A673 (cell line): ENCODE measurements at regions not wholly inside any gene's neighbourhood (a gene's known extent, or its start where the extent isn't known, plus 50 kb on each side); places are given as distances from the start of the nearest gene placed in this dataset.
"Not testable (repeated sequence)": the region's sequence is repeated elsewhere in the genome, so short reads cannot be mapped to it uniquely, and the experiment has no call there.

Experiments
- BruUV-seq: library from RNA; stranded (reverse); fragments of 400-500 nt; replicated peaks from 2 replicates; lab custom pipeline; 2021; lab: Mats Ljungman, UMichigan
- CTCF ChIA-PET: fragments of 300-600 bp; sonication (Branson Sonifier 250); formaldehyde crosslinking; loops from one replicate; lab custom pipeline; 2022; ENCODE audit warnings: antibody characterized with exemption; lab: Charles Lee
- POLR2A ChIA-PET: fragments of 300-600 bp; sonication (Branson Sonifier 250); formaldehyde crosslinking; loops from one replicate; lab custom pipeline; 2022; ENCODE audit warnings: antibody characterized with exemption; ENCODE audit not compliant: low non-redundant PET; lab: Charles Lee
- DNase-seq: peaks from one replicate; pipeline ENCODE4 v3.0.0-alpha.2; 2015; ENCODE audit warnings: low spot score
- H3K27ac ChIP-seq: fragments of 200-600 bp; sonication (generic); 2 replicates; pipeline ENCODE4 v1.5.1; 2016; ENCODE audit warnings: mixed run types, low read depth, mild to moderate bottlenecking, mixed read lengths, antibody characterized with exemption, low read length; ENCODE audit not compliant: poor library complexity, severe bottlenecking
- H3K27me3 ChIP-seq: fragments of 200-600 bp; sonication (generic); replicated peaks from 2 replicates; pipeline ENCODE4 v1.6.1; 2017; ENCODE audit warnings: mixed run types, low read depth, mild to moderate bottlenecking, mixed read lengths, antibody characterized with exemption, low read length; ENCODE audit not compliant: insufficient read depth, poor library complexity
- H3K36me3 ChIP-seq: fragments of 200-600 bp; sonication (generic); 2 replicates; pipeline ENCODE4 v1.6.1; 2016; ENCODE audit warnings: mixed run types, mild to moderate bottlenecking, mixed read lengths, antibody characterized with exemption, low read length; ENCODE audit not compliant: insufficient read depth, poor library complexity, severe bottlenecking
- H3K4me1 ChIP-seq: fragments of 200-600 bp; sonication (generic); 2 replicates; pipeline ENCODE4 v1.6.1; 2017; ENCODE audit warnings: mixed run types, mild to moderate bottlenecking, mixed read lengths, antibody characterized with exemption, low read length; ENCODE audit not compliant: insufficient read depth, poor library complexity, severe bottlenecking
- H3K4me3 ChIP-seq: fragments of 200-600 bp; sonication (generic); 2 replicates; pipeline ENCODE4 v1.5.1; 2016; ENCODE audit warnings: low read depth, mixed run types, mild to moderate bottlenecking, mixed read lengths, low read length; ENCODE audit not compliant: poor library complexity, severe bottlenecking
- H3K9me3 ChIP-seq: fragments of 200-600 bp; sonication (generic); 2 replicates; pipeline ENCODE4 v1.6.1; 2016; ENCODE audit warnings: mixed run types, low read depth, mild to moderate bottlenecking, mixed read lengths, antibody characterized with exemption, low read length; ENCODE audit not compliant: poor library complexity, severe bottlenecking
- EZH2 ChIP-seq: fragments of 200-600 bp; sonication (generic); IDR thresholded peaks from 2 replicates; pipeline ENCODE4 v1.6.1; 2017; ENCODE audit warnings: borderline replicate concordance, low read depth, mild to moderate bottlenecking, mixed read lengths, antibody characterized with exemption, low read length; ENCODE audit not compliant: poor library complexity, severe bottlenecking
- intact Hi-C: fragments of 100-400 bp; cut with micrococcal nuclease; formaldehyde crosslinking; loops from one replicate; pipeline ENCODE4 v1.10.0; 2022; ENCODE audit not compliant: unreplicated experiment
- TF ChIP-seq, protein P1 (sequence below): fragments of 300-800, 200-600 bp; sonication (generic); conservative IDR thresholded peaks from 2 replicates; pipeline ENCODE4 v1.5.1; 2017; ENCODE audit warnings: low read depth, mild to moderate bottlenecking, antibody characterized with exemption, low read length, moderate library complexity, mixed read lengths

DNA sequence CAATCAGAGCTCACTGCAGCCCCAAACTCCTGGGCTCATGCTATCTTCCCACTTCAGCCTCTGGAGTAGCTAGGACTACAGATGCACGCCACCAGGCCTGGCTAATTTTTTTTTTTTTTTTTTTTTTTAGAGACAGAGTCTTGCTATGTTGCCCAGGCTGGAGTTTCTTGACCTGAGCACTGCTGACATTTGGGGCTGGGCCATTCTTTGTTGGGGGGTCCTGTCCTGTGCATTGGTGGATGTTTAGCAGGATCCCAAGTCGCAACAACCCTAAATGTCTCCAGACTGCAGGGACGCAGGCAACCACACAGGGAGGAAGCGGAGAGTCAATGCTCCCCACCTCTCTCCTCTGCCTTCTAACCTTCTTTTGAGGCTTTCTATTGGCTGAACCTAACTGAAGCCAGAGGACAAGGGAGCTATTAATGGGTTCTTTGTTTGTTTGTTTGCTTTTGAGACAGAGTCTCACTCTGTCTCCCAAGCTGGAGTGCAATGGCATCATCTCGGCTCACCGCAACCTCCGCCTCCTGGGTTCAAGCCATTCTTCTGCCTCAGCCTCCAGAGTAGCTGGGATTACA is 58.3 kb upstream of the ADGRE5 start:
- H3K36me3 ChIP-seq, result no peaks in the 10 kb centered on the region
- H3K4me1 ChIP-seq, result no peaks in the 10 kb centered on the region
- no peaks in the 10 kb centered on the region for H3K27me3 ChIP-seq
- DNase-seq, result no peak
- H3K27ac ChIP-seq, result no peak overlapping the region
- H3K4me3 ChIP-seq, result no peak overlapping the region
- H3K9me3 ChIP-seq, result no peaks in the 10 kb centered on the region
- TF ChIP-seq EZH2, result no peak
- TF ChIP-seq, protein P1, sequence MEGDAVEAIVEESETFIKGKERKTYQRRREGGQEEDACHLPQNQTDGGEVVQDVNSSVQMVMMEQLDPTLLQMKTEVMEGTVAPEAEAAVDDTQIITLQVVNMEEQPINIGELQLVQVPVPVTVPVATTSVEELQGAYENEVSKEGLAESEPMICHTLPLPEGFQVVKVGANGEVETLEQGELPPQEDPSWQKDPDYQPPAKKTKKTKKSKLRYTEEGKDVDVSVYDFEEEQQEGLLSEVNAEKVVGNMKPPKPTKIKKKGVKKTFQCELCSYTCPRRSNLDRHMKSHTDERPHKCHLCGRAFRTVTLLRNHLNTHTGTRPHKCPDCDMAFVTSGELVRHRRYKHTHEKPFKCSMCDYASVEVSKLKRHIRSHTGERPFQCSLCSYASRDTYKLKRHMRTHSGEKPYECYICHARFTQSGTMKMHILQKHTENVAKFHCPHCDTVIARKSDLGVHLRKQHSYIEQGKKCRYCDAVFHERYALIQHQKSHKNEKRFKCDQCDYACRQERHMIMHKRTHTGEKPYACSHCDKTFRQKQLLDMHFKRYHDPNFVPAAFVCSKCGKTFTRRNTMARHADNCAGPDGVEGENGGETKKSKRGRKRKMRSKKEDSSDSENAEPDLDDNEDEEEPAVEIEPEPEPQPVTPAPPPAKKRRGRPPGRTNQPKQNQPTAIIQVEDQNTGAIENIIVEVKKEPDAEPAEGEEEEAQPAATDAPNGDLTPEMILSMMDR, result no peak
- intact Hi-C loops, result no loop called here
- BruUV-seq, result no TSS peak
- POLR2A ChIA-PET, result interaction anchor here (0.5 kb wide), 1 partner anchor 187 kb away, joined by 3 read pairs; the partner anchor contains the start of gene ASF1B
- CTCF ChIA-PET, result no interaction called here

DNA sequence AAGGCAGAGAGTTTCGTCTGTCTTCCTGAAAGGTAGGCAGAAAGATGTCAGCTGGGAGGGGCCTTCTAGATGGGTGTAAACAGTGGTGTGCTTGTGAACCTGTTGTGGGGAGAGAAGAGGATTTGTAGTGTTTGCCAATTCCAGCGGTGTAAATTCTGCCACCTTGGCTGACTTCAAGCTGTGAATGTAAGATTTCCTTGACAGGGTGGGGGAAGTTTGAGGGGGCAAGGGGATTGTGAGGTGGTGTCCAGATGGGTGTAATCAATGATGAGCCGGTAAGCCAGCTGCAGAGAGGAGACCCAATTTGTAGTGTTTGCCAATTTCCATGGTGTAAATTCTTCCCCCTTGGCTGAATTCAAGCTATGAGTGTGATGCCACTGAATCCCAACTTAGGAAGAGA is 61.0 kb upstream of the ADGRE5 start:
- Histone ChIP-seq H3K27ac (no peak overlapping the region), H3K36me3 (no peaks in the 10 kb centered on the region), H3K4me3 (no peak overlapping the region), H3K27me3 (no peaks in the 10 kb centered on the region), H3K4me1 (no peaks in the 10 kb centered on the region), H3K9me3 (no peaks in the 10 kb centered on the region)
- ChIA-PET POLR2A (no interaction called here), CTCF (interaction anchor here (0.6 kb wide), 1 partner anchor 42 kb away, joined by 3 read pairs; no protein-coding TSS in a partner anchor)
- TF ChIP-seq EZH2, result no peak
- TF ChIP-seq, protein P1, result no peak
- intact Hi-C loops, result no loop called here
- BruUV-seq, result no TSS peak
- DNase-seq, result no peak

DNA sequence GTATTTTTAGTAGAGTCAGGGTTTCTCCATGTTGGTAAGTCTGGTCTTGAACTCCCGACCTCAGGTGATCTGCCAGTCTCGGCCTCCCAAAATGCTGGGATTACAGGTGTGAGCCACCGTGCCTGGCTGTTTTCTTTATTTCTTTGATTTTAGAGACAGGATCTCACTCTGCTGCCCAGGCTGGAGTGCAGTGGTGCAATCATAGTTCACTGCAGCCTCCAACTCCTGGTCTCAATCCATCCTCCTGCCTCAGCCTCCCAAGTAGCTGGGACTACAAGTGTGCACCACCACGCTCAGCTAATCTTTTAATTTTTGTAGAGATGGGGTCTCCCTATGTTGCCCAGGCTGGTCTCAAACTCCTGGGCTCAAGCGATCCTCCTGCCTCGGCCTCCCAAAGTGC is 61.5 kb upstream of the ADGRE5 start:
- H3K9me3 ChIP-seq, DNase-seq, H3K4me3 ChIP-seq, H3K27me3 ChIP-seq, H3K27ac ChIP-seq, CTCF ChIA-PET, H3K4me1 ChIP-seq, H3K36me3 ChIP-seq, BruUV-seq, intact Hi-C loops: not testable (repeated sequence)
- POLR2A ChIA-PET, result interaction anchor here (0.6 kb wide), 1 partner anchor 1032 kb away, joined by 3 read pairs; no protein-coding TSS in a partner anchor

DNA sequence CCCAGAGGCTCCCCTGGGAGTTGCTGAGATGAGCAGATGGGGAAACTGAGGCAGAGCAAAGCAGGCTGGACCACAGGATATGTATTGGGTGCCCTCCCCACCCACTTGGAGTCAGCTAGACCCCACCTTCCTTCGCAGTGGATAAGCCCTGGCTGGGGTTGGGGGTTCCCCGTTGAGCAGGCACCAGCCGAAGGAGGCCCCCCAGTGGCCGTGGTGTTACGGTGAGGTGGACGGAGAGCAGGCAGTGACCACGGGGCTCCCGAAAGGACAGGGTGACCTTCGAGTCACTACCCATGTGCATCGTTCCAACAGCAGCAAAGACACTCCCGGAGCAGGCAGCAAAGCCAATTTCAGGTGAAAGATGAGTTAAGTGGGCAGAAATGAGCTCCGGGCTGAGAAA is 62.4 kb upstream of the ADGRE5 start:
- Histone ChIP-seq H3K9me3 (no peaks in the 10 kb centered on the region), H3K4me1 (no peaks in the 10 kb centered on the region), H3K27me3 (no peaks in the 10 kb centered on the region), H3K36me3 (no peaks in the 10 kb centered on the region), H3K4me3 (no peak overlapping the region), H3K27ac (no peak overlapping the region)
- intact Hi-C loops, result no loop called here
- no peak for DNase-seq
- ChIA-PET CTCF (no interaction called here), POLR2A (interaction anchor here (0.6 kb wide), 1 partner anchor 1033 kb away, joined by 3 read pairs; no protein-coding TSS in a partner anchor)
- no peak for TF ChIP-seq EZH2
- TF ChIP-seq, protein P1, result peak; percentile 32
- no TSS peak for BruUV-seq
